Progenitor cell of endocrine pancreas (in vitro differentiated cells): ENCODE measurements at regions not wholly inside any gene's neighbourhood (a gene's known extent, or its start where the extent isn't known, plus 50 kb on each side); places are given as distances from the start of the nearest gene placed in this dataset.

Experiments
- DNase-seq: peaks from one replicate; pipeline ENCODE4 v3.0.0; 2021; ENCODE audit warnings: low spot score; ENCODE audit not compliant: unreplicated experiment
- H3K27ac Mint-ChIP-seq: 2 replicates; pipeline ENCODE4 v1.8.0; 2021; ENCODE audit warnings: mild to moderate bottlenecking, moderate library complexity, mixed read lengths
- H3K27me3 Mint-ChIP-seq: 2 replicates; pipeline ENCODE4 v1.8.0; 2021; ENCODE audit warnings: mixed read lengths
- H3K36me3 Mint-ChIP-seq: 2 replicates; pipeline ENCODE4 v1.8.0; 2022; ENCODE audit warnings: mixed read lengths; ENCODE audit not compliant: insufficient read depth
- H3K4me1 Mint-ChIP-seq: 2 replicates; pipeline ENCODE4 v1.8.0; 2021; ENCODE audit warnings: low read depth, mixed read lengths
- H3K4me3 Mint-ChIP-seq: 2 replicates; pipeline ENCODE4 v1.8.0; 2021; ENCODE audit warnings: low read depth, mild to moderate bottlenecking, moderate library complexity, mixed read lengths
- H3K9me3 Mint-ChIP-seq: 2 replicates; pipeline ENCODE4 v1.8.0; 2021; ENCODE audit warnings: low read depth, mixed read lengths
- CTCF ChIP-seq: fragments of 200-600 bp; sonication (generic); IDR thresholded peaks from one replicate; pipeline ENCODE4 v1.5.0; 2021; ENCODE audit warnings: antibody characterized with exemption, mild to moderate bottlenecking; ENCODE audit not compliant: unreplicated experiment

- no peak for TF ChIP-seq CTCF
- no peaks in the 10 kb centered on the region for H3K36me3 Mint-ChIP-seq
- H3K4me1 Mint-ChIP-seq, result no peaks in the 10 kb centered on the region
- H3K27me3 Mint-ChIP-seq, result peaks cover 15% of the 10 kb centered on the region
- no peaks in the 10 kb centered on the region for H3K9me3 Mint-ChIP-seq
- DNase-seq, result no peak
- no peak overlapping the region for H3K27ac Mint-ChIP-seq
- no peak overlapping the region for H3K4me3 Mint-ChIP-seq
Observed at GRCh38 chr10:131027256-131027655, 284.3 kb downstream of the TCERG1L start.

GRCh38 chr10:131031346-131031745 is 280.2 kb downstream of the TCERG1L start:
- Mint-ChIP-seq H3K36me3 (no peaks in the 10 kb centered on the region), H3K4me3 (no peak overlapping the region)

DNA sequence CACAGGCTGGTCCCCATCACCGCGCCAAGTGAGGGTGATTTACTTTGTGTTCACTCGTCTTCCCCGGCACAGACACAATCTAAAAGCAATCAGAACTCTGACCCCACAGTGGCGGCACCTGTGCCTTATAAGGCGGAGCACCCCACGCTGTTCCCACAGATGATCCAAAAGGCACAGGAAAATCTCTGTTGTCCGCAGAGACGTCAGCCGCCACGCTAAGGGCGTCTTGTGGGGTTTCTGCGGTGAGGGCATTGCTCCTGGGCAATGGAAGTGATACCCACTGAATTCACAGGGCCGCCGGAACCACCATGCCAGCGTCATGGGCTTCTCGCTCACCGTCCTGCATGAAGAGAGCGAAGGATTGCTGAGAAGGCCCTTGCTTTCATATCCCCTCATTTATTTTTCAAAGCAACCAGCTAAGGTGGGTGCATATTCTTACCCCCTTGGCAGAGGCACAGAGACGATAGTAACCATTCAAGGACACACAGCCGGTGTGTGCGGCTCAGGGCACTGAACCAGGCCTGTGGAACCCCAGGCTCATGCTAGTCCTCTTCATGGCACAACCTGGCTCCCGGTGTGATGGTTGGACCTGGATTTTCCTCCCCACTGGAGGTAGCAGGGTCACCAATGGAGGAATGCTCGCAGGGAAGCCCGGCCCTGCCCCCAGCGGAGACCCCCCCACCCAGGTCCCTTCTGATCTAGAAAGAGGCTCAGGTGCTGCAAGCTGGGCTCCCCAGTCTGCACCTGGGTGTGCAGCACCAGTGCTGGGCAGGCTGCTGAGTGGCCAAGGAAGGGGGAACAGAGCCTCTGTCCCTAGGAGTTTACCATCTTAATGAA is 279.0 kb downstream of the TCERG1L start:
- no peaks in the 10 kb centered on the region for H3K36me3 Mint-ChIP-seq
- no peak overlapping the region for H3K27ac Mint-ChIP-seq
- peaks cover 34% of the 10 kb centered on the region for H3K27me3 Mint-ChIP-seq
- H3K4me3 Mint-ChIP-seq, result no peak overlapping the region
- no peaks in the 10 kb centered on the region for H3K4me1 Mint-ChIP-seq
- DNase-seq, result no peak
- no peaks in the 10 kb centered on the region for H3K9me3 Mint-ChIP-seq
- no peak for TF ChIP-seq CTCF

More at GRCh38 chr10:131031346-131031745, 280.2 kb downstream of the TCERG1L start:
- Mint-ChIP-seq H3K9me3 (no peaks in the 10 kb centered on the region), H3K4me1 (no peaks in the 10 kb centered on the region), H3K27ac (no peak overlapping the region), H3K27me3 (peaks cover 27% of the 10 kb centered on the region)
- DNase-seq, result no peak
- TF ChIP-seq CTCF, result no peak

- Mint-ChIP-seq H3K27me3 (peaks cover 35% of the 10 kb centered on the region), H3K4me3 (no peak overlapping the region), H3K9me3 (no peaks in the 10 kb centered on the region), H3K36me3 (no peaks in the 10 kb centered on the region), H3K27ac (no peak overlapping the region), H3K4me1 (no peaks in the 10 kb centered on the region)
- DNase-seq, result no peak
- TF ChIP-seq CTCF, result no peak
Observed at GRCh38 chr10:131033166-131034085, 278.1 kb downstream of the TCERG1L start.

DNA sequence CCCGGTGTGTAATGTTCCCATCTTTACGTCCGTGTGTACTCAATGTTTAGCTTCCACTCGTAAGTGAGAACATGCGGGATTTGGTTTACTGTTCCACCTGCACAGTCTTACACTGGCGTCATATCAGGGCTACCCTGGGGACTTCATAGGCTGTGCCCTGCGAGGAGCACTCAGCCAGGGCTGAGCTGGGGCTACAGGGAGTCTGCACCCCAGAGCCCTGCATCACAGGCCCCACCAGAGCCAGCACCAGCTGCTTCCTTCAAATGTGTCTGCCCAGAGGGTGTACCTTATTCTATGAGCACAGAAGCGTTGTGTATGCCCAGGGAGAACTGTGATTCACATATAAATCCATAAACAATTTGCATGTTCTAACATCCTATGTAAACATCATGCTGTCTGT is 277.1 kb downstream of the TCERG1L start:
- no peak for TF ChIP-seq CTCF

More for the DNA sequence above, 277.1 kb downstream of the TCERG1L start:
- Mint-ChIP-seq H3K36me3 (no peaks in the 10 kb centered on the region), H3K4me1 (no peaks in the 10 kb centered on the region), H3K27me3 (peaks cover 31% of the 10 kb centered on the region), H3K27ac (no peak overlapping the region), H3K9me3 (no peaks in the 10 kb centered on the region), H3K4me3 (no peak overlapping the region)
- DNase-seq, result no peak
